ENCODE measurements at regions not wholly inside any gene's neighbourhood (a gene's known extent, or its start where the extent isn't known, plus 50 kb on each side); places are given as distances from the start of the nearest gene placed in this dataset.

DNA sequence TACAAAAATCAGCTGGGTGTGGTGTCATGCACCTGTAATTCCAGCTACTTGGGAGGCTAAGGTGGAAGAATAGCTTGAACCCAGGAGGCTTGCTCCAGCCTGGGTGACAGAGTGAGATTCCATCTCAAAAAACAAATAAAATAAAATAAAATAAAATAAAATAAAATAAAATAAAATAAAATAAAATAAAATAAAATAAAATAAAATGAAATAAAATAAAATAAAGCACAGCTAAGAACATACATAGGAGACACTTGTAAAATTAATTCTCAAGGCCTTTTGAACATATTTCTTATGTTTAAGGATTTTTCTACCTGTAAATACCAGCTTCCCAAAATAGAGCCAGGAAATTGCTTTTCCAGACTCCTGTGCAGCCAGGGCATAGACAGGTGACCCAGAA lies 703.0 kb downstream of the ZPLD1 start:
- no peak for DNase-seq (ENCODE audit: low read depth)
- no peak overlapping the region for H3K4me3 ChIP-seq (ENCODE audit: low read depth, low read length)
- TF ChIP-seq CTCF (IDR thresholded peaks at IDR 0.05; ENCODE audit: low read depth, low read length, missing control alignments) = no peak

DNA sequence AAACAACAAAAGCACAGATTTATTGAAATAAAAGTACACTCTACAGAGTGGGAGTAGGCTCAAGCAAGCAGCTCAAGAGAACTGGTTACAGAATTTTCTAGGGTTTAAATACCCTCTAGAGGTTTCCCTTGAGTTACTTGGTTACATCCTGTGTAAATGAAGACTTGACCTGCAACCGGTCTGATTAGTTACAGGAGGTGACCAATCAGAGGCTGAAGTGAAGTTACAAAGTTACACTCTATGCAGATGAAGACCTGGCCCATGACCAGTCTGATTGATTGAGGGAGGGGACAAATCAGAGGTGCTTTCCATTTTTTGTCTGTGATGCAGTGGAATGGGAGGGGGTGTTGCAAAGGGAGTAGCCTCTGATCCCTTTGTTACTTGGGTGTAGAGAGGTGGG lies 723.4 kb downstream of the ZPLD1 start:
- DNase-seq (ENCODE audit: low read depth) = no peak
- TF ChIP-seq CTCF (IDR thresholded peaks at IDR 0.05; ENCODE audit: low read depth, low read length, missing control alignments) = no peak
- no peak overlapping the region for H3K4me3 ChIP-seq (ENCODE audit: low read depth, low read length)

GRCh38 chr3:103166890-103167289 lies 732.1 kb downstream of the ZPLD1 start:
- no peak overlapping the region for H3K4me3 ChIP-seq (ENCODE audit: low read depth, low read length)
- no peak for TF ChIP-seq CTCF (IDR thresholded peaks at IDR 0.05; ENCODE audit: low read depth, low read length, missing control alignments)
- no peak for DNase-seq (ENCODE audit: low read depth)

GRCh38 chr3:103167850-103168249 lies 733.0 kb downstream of the ZPLD1 start:
- peak; percentile 2 for DNase-seq (ENCODE audit: low read depth)
- H3K4me3 ChIP-seq (ENCODE audit: low read depth, low read length) = no peak overlapping the region
- TF ChIP-seq CTCF (IDR thresholded peaks at IDR 0.05; ENCODE audit: low read depth, low read length, missing control alignments) = no peak

DNA sequence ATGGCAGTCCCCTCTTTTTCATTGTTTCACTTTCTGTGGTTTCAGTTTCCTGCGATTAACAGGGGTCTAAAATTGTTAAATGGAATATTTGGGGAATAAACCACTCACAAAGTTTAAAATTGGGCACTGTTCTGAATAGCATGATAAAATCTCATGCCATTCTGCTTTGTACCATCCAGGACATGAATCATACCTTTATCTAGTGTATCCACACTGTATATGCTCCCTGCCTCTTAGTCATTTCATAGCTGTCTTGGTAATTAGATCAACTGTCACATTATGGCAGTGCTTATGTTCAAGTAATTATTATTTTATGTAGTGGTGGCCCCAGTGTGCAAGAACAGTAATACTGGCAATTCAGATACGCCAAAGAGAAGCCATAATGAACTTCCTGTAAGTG lies 734.5 kb downstream of the ZPLD1 start:
- no peak for DNase-seq (ENCODE audit: low read depth)
- H3K4me3 ChIP-seq (ENCODE audit: low read depth, low read length) = no peak overlapping the region
- TF ChIP-seq CTCF (IDR thresholded peaks at IDR 0.05; ENCODE audit: low read depth, low read length, missing control alignments) = no peak

DNA sequence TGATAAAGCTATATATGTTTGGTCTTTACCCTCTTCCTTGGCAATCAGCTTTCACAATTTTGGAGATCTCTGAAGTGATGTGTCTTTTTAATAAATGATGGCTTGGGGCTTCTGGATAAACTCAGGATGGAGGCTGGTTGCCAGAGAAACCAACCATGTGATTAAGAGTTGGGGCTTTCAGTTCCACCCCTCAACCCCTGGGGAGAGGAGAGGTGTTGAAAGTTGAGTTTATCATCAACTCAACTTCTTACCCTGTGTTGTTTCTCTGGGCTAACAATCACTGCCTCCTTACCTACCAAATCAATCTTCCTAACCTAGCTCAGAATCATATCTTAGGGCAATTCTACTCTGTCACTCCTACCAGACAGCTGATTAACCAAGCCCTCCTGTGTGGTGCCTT lies 735.8 kb downstream of the ZPLD1 start:
- H3K4me3 ChIP-seq (ENCODE audit: low read depth, low read length) = no peak overlapping the region
- no peak for TF ChIP-seq CTCF (IDR thresholded peaks at IDR 0.05; ENCODE audit: low read depth, low read length, missing control alignments)
- DNase-seq (ENCODE audit: low read depth) = no peak

DNA sequence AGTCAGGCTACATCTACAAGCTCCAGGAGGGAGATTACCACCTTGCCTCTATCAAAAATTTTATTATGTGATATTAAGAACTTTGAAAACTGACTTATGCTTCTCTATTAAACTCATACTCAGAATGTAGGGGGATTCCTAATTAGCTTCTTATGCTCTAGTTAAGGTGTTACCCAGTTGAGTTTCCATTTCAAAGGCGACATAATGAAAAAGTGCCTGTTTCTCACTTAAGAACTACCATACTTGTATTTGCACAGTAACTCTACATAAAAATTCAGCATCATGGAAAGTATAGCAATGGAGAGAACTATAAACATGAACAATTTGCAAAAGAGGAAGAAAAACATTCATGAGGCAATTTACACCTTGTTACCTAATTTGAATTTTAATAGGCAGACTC lies 739.1 kb downstream of the ZPLD1 start:
- H3K4me3 ChIP-seq (ENCODE audit: low read depth, low read length) = no peak overlapping the region
- no peak for DNase-seq (ENCODE audit: low read depth)
- no peak for TF ChIP-seq CTCF (IDR thresholded peaks at IDR 0.05; ENCODE audit: low read depth, low read length, missing control alignments)

Data from GM12864 (cell line).